Activated T-cell treated with anti-CD3 and anti-CD28 coated beads for 48 hours (primary cell): ENCODE measurements at regions not wholly inside any gene's neighbourhood (a gene's known extent, or its start where the extent isn't known, plus 50 kb on each side); places are given as distances from the start of the nearest gene placed in this dataset.
"Not testable (repeated sequence)": the region's sequence is repeated elsewhere in the genome, so short reads cannot be mapped to it uniquely, and the experiment has no call there.

Source experiments
- DNase-seq: peaks from one replicate; pipeline ENCODE4 v3.0.0-alpha.2; 2020; ENCODE audit warnings: low read depth

DNA sequence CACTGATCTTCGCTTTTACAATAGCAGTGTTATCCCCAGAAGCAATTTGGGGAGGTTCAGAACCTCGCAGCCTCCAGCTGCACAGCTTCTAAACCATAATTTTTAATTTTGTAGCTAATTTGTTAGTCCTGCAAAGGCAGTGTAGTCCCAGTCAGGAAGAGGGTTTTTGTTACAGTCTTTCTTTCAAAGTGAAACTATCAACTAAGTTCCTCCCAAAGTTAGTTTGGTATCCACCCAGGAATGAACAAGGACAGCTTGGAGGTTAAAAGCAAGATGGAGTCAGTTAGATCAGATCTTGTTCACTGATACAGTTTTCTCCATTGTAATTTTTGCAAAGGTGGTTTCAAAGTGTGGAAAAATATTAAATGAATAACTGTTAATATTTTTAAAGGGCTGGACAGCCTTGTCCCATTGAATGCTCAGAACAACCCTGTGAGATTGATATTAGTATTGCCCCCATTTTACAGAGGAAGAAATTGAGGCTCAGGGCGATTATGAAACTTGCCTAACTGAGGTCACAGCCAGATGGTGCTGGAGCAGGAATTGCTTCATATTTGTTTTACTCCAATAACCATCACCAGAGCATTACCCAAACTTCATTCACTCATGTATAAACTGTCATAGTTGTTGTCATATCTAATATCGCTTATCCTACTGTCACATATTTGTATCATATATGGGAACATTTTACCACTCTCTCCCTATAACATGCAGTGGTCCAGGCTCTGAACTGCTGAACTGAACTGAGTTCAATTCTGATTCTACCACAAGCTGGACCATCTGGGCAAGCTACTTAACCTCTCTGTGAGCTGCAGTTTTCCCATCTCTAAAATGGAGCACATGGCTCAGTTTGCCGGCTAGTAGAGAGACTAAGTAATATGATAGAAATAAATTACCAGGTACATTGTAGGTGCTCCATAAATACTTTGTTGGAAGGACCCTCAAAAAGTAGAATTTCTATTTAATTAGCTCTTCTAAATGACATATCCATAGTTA is 213.8 kb downstream of the BCAS1 start:
- no peak for DNase-seq

DNA sequence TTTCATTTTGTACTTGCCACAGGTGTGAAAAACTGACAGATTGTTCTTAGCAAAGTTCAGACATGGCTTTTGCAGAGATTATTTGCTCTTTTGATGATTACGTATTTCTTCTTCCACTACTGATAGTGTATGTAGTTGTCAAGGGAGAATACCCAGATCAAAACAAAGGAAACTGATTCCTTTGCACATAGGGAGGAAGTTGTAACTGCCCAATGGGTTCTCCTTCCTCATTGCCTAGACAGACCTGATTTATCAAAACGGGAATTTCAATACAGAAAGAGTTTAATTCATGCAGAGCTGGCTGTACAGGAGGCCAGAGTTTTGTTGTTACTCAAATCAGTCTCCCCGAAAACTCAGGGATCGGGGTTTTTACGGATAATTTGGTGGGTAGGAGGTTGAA is 214.7 kb downstream of the BCAS1 start:
- no peak for DNase-seq

DNA sequence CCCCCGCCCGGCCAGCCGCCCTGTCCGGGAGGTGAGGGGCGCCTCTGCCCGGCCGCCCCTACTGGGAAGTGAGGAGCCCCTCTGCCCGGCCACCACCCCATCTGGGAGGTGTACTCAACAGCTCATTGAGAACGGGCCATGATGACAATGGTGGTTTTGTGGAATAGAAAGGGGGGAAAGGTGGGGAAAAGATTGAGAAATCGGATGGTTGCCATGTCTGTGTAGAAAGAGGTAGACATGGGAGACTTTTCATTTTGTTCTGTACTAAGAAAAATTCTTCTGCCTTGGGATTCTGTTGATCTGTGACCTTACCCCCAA is 215.8 kb downstream of the BCAS1 start:
- DNase-seq = not testable (repeated sequence)

DNA sequence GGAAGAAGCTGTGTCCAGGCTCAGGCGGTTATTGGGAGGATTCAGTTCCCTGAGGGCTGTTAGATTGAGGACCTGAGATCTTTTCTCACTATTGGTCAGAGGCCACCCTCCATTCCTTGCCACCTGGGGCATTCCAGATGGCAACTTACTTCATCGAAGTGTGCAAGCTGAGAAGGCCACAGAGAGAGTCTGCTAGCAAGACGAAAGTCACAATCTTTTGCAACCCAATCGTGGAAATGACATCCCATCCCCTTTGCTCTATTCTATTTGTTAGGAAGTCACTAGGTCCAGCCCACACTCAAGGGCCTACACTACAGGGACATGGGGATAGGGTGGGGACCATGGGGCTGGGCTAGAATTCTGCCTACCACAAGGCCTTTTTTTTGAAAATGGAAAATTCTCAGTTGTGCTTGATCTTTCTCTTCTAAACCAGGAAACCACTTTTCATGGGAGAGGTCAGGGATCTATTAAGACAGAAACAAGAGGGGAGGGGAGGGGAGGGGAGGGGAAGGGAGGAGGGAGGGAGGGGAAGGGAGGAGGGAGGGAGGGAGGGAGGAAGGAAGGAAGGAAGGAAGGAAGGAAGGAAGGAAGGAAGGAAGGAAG is 217.2 kb downstream of the BCAS1 start:
- no peak for DNase-seq

DNA sequence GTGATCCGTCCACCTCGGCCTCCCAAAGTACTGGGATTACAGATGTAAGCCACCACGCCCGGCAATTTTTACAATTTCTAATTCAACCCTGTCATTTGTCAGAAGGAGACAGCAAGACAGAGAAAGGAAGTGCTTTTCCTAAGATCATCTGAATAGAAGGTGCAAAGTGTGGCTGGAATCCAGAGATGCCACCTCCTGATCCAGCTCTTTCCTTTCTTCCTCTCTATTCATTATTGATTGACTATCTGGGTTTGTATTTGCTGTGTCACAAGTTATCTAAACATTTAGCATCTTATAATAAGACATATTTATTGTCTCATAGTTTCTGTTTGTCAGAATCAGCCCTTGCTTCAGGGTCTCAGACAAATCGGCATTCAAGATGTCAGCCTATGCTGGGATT is 217.7 kb downstream of the BCAS1 start:
- no peak for DNase-seq

DNA sequence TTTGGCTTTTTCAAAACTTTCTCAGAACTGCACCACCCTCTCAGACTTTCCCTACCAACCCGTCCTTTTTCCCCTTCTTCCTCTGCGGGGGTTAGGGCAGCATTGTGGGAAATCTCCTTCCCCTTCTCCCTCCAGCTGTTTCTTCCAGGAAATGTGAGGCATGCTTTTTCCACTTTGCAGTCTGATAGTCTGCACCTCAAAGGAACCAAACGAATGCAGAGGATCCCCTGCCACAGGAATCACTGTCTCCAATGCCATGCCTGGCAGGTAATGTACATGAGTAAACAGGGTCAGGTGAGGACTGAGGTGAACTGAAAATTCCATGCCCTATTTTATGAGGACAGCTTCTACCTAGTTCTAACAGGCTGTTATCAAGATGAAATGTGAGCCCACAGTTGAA is 218.4 kb downstream of the BCAS1 start:
- DNase-seq = no peak

DNA sequence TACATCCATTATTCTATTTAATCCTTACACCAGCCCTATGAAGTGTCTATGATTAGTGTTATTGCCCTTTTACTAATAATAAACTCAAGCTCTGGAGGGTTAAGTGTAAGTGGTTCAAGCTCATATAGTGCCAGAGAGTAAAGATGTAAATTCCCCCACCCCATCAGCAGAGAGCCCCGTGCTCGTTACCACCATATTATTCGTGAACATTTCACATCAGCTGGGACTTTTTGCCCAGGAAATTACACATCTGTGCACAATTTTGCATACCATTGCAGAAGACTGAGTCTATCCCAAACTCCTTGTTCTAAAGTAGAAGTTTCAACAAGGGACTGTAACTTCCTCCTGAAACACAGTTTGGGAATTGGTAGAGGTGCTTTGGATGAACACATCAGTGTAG is 220.1 kb downstream of the BCAS1 start:
- DNase-seq = no peak

DNA sequence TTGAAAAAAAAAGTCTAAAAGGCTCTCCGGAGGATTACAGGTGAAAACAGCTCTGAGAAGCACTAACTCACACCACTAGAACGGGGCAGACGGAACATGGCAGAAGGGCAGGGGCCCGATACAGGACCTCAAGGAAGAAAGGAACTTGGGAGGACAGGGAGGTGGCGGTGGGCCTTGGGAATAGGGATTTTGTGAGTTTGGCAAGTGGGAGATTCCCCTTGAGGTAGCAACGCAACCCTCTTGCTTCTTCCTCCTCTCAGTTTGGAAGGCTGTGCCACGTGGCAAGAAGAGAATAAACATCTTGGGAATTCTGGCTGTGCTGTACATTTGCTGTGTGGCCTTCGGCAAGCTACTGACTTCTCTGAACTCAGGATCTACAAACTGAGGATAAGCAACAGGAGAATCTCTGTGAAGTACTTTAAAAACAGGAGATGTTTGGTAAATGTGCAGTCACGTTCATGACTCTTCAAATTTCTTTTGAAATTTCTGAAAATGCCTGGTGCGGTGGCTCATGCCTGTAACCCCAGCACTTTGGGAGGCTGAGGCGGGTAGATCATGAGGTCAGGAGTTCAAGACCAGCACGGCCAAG is 220.8 kb downstream of the BCAS1 start:
- DNase-seq = no peak

DNA sequence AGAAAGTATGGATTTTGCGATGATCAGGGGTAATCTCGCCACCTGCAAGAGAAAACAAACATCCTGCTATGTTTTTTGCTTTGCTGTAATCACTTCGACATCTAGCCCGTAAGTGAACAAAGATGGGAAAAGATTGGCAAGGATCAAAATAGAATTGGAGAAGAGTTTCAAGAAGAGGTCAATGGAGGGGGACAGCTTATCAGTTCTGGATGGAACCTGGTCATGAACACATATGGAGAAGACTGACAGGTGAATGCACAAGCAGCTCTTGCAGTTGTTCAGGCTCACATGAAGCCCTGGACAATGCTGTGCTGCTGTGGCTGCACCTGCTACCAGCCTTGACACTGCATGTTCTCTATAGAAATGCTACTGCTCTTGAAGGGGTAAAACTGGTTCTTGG is 222.1 kb downstream of the BCAS1 start:
- DNase-seq = no peak

DNA sequence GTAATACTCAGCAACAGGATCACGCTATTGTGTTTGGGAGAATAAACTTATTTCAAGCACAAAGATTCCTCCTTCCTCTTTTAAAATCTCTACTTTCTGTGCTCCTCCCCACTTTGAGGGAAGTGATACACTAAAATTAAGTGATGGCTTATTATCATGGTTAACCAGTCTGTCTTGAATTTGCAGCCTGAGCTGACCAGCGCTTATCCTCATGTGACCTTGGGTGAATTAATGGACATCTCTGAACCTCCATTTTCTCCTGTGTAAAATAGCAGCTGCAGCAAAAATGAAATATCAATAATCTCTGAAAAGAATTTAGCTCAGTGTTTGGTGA is 222.6 kb downstream of the BCAS1 start:
- DNase-seq = no peak

DNA sequence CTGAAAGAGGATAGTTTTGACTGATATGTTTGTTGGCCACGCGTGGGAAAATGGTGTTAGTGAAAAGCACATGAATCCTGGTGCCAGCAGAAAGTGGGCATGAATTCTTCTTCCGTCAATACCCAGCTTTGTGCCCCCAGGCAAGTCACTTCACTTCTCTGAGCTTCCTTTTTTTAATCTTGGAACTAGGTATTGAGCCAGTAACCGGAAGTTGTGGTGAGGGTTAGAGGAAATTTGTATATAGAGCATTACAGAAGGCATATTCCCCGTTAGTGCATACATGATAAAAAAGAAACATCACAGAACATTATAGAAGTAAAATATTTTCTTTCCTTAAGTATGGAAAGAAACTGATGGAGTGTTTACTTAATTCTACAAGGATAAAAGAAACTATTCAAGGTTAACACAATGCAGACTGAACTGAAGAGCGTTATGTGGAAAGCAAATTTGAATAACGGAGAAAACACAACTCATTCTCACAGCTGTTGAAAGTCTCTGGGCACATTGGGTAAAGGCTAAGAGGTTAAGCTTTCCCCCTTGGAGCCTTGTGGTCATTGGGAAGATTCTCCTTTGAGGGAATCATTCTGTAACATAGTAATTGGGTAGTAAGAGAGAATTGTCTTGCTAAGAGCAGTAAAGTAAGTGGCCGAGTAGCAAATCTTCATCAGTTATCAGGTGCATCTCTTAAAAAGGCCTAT is 223.1 kb downstream of the BCAS1 start:
- no peak for DNase-seq

DNA sequence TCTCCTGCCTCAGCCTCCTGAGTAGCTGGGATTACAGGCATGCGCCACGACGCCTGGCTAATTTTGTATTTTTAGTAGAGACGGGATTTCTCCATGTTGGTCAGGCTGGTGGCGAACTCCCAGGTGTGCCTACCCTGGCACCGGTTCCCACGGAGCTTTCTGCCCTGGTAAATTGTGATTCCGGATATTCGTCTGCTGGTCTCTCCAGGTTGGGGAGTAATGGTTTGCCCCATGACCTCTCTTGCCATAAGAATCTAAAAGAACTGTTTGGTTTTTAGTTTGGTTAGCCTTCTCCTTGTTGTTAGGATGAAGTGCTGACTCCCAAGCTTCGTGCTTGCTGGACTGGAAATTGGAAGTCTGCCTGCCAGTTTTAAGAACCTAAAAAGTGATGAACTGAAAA is 223.8 kb downstream of the BCAS1 start:
- DNase-seq = no peak

DNA sequence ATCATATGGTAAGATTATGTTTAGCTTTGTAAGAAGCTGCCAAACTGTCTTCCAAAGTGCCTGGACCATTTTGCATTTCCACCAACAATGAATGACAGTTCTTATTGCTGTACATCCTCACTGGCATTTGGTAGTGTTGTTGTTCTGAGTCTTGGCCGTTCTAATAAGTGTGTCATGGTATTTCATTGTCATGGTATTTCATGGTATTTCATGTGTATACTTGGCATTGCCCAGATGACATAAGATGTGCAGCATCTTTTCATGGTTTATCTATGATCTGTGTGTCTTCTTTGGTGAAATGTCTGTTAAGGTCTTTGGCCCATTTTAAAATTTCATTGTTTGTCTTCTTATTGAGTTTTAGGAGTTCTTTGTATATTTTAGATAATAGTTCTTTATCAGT is 224.4 kb downstream of the BCAS1 start:
- DNase-seq = no peak

DNA sequence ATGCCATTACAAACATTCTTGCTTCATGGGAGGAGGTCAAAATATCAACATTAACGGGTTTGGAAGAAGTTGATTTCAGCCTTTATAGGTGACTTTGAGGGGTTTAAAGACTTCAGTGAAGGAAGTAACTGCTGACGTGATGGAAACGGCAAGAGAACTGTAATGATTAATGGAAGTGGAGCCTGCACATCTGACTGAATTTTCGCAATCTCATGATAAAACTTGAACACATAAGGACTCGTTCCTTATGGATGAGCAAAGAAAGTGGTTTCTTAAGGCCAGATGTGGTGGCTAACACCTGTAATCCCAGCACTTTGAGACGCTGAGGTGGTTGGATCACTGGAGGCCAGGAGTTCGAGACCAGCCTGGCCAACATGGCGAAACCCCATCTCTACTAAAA is 226.1 kb downstream of the BCAS1 start:
- no peak for DNase-seq

DNA sequence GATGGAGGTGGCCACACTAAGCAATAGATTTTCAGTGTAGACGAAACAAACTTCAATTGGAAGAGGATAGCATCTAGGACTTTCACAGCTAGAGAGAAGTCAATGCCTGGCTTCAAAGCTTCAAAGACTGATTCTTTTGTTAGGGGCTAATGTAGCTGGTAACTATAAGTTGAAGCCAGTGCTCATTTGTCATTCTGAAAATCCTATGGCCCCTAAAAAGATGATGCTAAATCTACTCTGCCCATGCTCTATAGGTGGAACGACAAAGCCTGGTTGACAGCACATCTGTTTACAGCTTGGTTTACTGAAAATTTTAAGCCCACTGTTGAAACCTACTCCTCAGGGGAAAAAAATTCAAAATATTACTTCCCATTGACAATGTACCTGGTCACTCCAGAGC is 226.7 kb downstream of the BCAS1 start:
- no peak for DNase-seq

DNA sequence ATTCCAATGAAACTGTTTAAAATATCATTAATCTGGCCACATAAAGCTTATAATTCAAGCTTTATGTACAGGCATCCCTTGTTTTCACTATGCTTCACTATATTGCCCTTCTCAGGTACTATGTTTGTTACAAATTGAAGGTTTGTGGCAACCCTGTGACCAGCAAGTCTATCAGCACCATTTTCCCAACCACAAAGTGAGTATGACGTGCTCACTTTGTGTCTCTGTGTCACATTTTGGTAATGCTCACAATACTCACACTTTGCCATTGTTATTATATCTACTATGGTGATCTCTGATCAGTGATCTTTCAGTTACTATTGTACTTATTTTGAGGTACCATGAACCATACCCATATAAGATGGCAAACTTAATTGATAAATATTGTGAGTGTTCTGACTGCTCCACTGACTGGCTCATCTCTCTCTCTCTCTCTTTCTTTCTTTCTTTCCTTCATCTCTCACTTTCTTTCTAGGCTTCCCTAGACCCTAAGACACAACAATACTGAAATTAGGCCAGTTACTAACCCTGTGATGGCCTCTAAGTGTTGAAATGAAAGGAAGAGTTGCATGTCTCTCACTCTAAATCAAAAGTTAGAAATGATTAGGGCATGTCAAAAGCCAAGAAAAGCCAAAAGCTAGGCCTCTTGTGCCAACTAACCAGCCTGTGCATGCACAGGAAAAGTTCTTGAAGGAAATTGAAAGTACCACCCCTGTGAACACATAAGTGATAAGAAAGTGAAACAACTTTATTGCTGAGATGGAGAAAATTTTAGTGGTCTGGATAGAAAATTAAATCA is 227.9 kb downstream of the BCAS1 start:
- no peak for DNase-seq

DNA sequence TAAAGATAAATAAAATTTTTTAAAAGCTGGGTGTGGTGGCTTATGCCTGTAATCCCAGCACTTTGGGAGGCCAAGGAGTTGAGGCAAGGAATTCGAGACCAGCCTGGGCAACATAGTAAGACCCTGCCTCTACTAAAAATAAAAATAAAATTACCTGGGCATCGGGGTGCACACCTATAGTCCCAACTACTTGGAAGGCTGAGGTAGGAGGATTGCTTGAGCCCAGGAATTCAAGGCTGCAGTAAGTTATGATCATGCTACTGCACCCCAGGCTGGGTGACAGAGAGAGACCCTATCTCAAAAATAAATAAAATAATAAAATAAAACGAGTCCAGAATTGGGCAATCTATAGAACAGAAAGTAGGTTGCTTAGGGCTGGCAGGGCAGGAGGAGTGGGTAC is 228.7 kb downstream of the BCAS1 start:
- DNase-seq = no peak

DNA sequence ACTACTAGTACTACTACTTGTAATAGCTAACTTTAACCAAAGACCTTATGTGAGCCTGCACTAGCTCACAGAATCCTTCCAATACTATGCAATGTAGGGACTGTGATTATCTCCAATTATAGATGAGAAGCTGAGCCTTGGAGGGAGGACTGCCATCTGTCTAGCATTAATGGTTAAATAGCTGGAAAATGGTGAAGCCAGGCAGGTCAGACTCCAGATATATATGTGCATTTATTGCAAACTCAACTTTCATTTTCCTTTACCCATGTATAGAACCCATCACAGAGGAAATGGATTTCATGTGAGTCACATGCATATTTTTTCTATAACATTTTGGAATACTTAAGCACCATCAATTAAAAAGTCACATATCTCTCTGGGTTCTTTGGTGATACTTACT is 229.9 kb downstream of the BCAS1 start:
- DNase-seq = no peak

DNA sequence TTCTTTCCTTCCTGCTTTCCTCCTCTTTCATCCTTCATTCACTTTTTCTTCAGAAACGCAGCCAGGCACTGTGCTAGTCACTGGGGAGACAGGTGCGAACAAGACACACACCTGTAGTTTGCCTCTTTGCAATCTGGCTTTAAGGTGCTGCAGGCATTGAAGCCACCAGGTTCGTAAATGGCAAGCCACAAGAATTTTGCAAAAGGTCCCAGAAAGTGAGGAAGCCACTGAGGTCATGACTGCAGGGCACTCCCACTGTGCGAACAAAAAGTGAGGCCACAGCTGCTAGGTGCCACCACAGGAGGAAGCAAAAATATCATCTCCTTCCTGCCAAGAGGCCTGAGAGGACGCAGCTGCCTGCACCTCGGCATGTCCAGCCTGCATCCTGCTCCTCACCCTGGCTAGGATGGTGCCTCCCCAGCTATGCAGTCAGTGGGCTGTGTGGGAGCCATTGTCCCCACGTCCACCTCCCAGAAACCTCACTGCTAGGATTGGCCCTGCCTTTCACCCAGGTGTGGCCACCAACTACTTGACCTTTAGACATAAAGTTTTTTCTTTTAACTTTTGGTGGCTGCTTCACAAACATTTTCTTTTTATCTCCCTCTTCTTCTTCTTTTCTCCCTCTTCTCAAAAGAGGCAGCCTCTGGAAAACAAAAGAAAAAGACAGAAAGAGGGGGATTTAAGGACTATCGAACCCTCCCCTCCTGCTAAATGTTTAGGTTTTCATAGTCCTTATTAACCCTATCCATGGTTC is 230.8 kb downstream of the BCAS1 start:
- DNase-seq = peak; percentile 22

DNA sequence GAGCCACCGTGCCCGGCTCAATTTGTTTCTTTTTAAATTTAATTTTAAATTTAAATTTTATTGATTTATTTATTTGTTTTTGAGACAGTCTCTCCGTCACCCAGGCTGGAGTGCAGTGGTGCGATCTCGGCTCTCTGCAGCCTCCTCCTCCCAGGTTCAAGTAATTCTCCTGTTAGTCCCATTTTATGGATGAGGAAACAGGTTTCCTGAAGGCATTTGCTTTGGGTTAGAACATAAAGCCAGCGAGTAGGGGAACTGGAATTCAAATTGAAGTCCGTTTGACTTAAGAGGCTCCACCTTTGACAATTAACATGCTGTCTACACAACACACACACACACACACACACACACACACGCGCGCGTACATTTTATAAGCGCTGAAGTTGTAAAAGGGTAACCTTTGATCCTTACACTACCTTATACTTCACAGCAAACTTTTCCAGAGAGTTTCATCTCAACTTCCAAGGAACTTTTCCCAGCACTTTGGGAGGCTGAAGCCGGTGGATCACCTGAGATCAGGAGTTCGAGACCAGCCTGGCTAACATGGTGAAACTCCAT is 232.0 kb downstream of the BCAS1 start:
- no peak for DNase-seq
